Heart left ventricle (tissue), 16 donors: ENCODE measurements at regions not wholly inside any gene's neighbourhood (a gene's known extent, or its start where the extent isn't known, plus 50 kb on each side); places are given as distances from the start of the nearest gene placed in this dataset.

Experiments used
- ATAC-seq, 4 donors: fragments of 200-7000 bp; cut with Tn5 transposase; one replicate each; pipeline ENCODE4 v1.9.1; 2020 to 2022; ENCODE audit warnings: moderate library complexity in 4 of 4, mild to moderate bottlenecking in 3 of 4, moderate number of reproducible peaks in 1 of 4
- DNase-seq, 5 donors: peaks; one replicate each; pipeline ENCODE4 v3.0.0-alpha.2; 2020
- H3K27ac ChIP-seq, 12 donors: fragments of 200-600 bp; sonication (generic) in 4 of 12; one replicate each; pipeline versions ENCODE4 v1.5.0 to v1.8.0; 2016 to 2022; ENCODE audit warnings: mild to moderate bottlenecking in 2 of 12
- H3K27me3 ChIP-seq, 9 donors: fragments of 200-600 bp; sonication (generic) in 2 of 9; one replicate each; pipeline versions ENCODE4 v1.5.1 to v1.8.0; 2016 to 2022; ENCODE audit warnings: mild to moderate bottlenecking in 3 of 9
- H3K36me3 ChIP-seq, 9 donors: fragments of 200-600 bp; sonication (generic) in 2 of 9; one replicate each; pipeline versions ENCODE4 v1.5.0 to v1.8.0; 2018 to 2022; ENCODE audit warnings: mild to moderate bottlenecking in 2 of 9
- H3K4me1 ChIP-seq, 12 donors: fragments of 200-600 bp; sonication (generic) in 4 of 12; one replicate each; pipeline versions ENCODE4 v1.5.0 to v1.8.0; 2016 to 2022; ENCODE audit warnings: mild to moderate bottlenecking in 3 of 12
- H3K4me3 ChIP-seq, 12 donors: fragments of 200-600 bp; sonication (generic) in 4 of 12; one replicate each; pipeline versions ENCODE4 v1.5.0 to v1.8.0; 2017 to 2022; ENCODE audit warnings: mild to moderate bottlenecking in 9 of 12, moderate library complexity in 4 of 12
- H3K9me3 ChIP-seq, 12 donors: fragments of 200-600 bp; sonication (generic) in 4 of 12; one replicate each; pipeline versions ENCODE4 v1.5.0 to v1.8.0; 2016 to 2022; ENCODE audit warnings: mild to moderate bottlenecking in 1 of 12
- POLR2A ChIP-seq, 2 donors: fragments of 450-650 bp; IDR thresholded peaks; one replicate each; pipeline ENCODE4 v1.6.1; 2017; ENCODE audit warnings: antibody characterized with exemption in 2 of 2, mild to moderate bottlenecking in 2 of 2, moderate library complexity in 2 of 2
- WGBS, 4 donors: extraction: QIAGEN DNeasy Blood & Tissue Kit in 2 of 4; methylation state at CpG; one replicate each; pipeline versions ENCODE4 v1.1.5 to v1.1.7; 2013 to 2018; 5-methylcytosine and 5-hydroxymethylcytosine counted together
- intact Hi-C, 10 donors: fragments of 100-400 bp; cut with DNase I; formaldehyde crosslinking; loops; one replicate each; pipeline versions ENCODE4 v1.11.1 to v1.14.2; 2022
- TF ChIP-seq, protein P1 (sequence below), 12 donors: fragments of 200-600 bp; sonication (generic) in 4 of 12; IDR thresholded peaks; one replicate each; pipeline versions ENCODE4 v1.5.0 to v1.8.0; 2018 to 2022; ENCODE audit warnings: antibody characterized with exemption in 12 of 12, mild to moderate bottlenecking in 5 of 12
- donor health status: ischemic (EF 13 %, LVEDD 7.1; RV severe dilation, severe dysfunction).
- donor health status: healthy with polysubstance abuse.
- donor health status: DM: no; HTN: yes; CAD: no.
- donor health status: DM: no; HTN: no; CAD: no.
- donor health status: ischemic (EF 25% LVEDD 6.9; RV normal size, moderate dysfunction).
- donor health status: ischemic (EF 25% LVEDD 5.7; RV mildly dilated, moderate dysfunction).
- donor health status: healthy.
- donor health status: DM: yes; HTN: yes; CAD: no.
- donor health status: ischemic (EF 35%, LVEDD 5.7; RV mildly dilated, moderate dysfunction).
- donor health status: nonischemic (EF 11% LVEDD 7.7; RV severe dilation, severe dysfunction).
- donor health status: DM: yes; HTN: yes; CAD: no.
- donor health status: PGD.
- donor health status: ischemic (EF 29% LVEDD 5.4; RV normal size, mild dysfunction).
- donor health status: nonischemic (EF 23%, LVEDD 6.1; RV moderate dilation, normal function).

GRCh38 chr3:113129168-113129567 is 82.2 kb upstream of the BOC start:
- H3K36me3 ChIP-seq, result no peaks in the 10 kb centered on the region
- intact Hi-C loops, result no loop called here
- no peak overlapping the region for H3K4me3 ChIP-seq
- no peaks in the 10 kb centered on the region for H3K4me1 ChIP-seq
- no peaks in the 10 kb centered on the region for H3K9me3 ChIP-seq
- H3K27me3 ChIP-seq, result no peaks in the 10 kb centered on the region
- 93% methylated on average over 5 of the region's 5 CpGs for WGBS, 4 donors
- ATAC-seq, result no peak
- no peak for DNase-seq
- no peak for TF ChIP-seq POLR2A (IDR thresholded peaks at IDR 0.05)
- TF ChIP-seq, protein P1, sequence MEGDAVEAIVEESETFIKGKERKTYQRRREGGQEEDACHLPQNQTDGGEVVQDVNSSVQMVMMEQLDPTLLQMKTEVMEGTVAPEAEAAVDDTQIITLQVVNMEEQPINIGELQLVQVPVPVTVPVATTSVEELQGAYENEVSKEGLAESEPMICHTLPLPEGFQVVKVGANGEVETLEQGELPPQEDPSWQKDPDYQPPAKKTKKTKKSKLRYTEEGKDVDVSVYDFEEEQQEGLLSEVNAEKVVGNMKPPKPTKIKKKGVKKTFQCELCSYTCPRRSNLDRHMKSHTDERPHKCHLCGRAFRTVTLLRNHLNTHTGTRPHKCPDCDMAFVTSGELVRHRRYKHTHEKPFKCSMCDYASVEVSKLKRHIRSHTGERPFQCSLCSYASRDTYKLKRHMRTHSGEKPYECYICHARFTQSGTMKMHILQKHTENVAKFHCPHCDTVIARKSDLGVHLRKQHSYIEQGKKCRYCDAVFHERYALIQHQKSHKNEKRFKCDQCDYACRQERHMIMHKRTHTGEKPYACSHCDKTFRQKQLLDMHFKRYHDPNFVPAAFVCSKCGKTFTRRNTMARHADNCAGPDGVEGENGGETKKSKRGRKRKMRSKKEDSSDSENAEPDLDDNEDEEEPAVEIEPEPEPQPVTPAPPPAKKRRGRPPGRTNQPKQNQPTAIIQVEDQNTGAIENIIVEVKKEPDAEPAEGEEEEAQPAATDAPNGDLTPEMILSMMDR (IDR thresholded peaks at IDR 0.05), result no peak
- no peak overlapping the region for H3K27ac ChIP-seq

- DNase-seq (no peak), ATAC-seq (no peak)
- TF ChIP-seq, protein P1 (IDR thresholded peaks at IDR 0.05), result peak in 1 of 12 donors; percentile 6
- TF ChIP-seq POLR2A (IDR thresholded peaks at IDR 0.05), result no peak
- intact Hi-C loops, result loop anchor here in 6 of 10 donors (2.0 to 10.0 kb wide), 3 partner anchors 78 to 156 kb away; no protein-coding TSS in a partner anchor
- no peaks in the 10 kb centered on the region for H3K36me3 ChIP-seq
- no peak overlapping the region for H3K4me3 ChIP-seq
- no peaks in the 10 kb centered on the region for H3K27me3 ChIP-seq
- H3K4me1 ChIP-seq, result no peaks in the 10 kb centered on the region
- H3K9me3 ChIP-seq, result peaks cover 0 to 2% (median 0%) of the 10 kb centered on the region in 12 donors
- no peak overlapping the region for H3K27ac ChIP-seq
- 72 to 81% (median 80%) methylated on average over 2 of the region's 2 CpGs for WGBS, 4 donors
Observed at GRCh38 chr3:113132571-113132996, 78.8 kb upstream of the BOC start.

GRCh38 chr3:113133140-113133539 is 78.2 kb upstream of the BOC start:
- peaks cover 0 to 6% (median 0%) of the 10 kb centered on the region in 12 donors for H3K9me3 ChIP-seq
- H3K27ac ChIP-seq, result no peak overlapping the region
- intact Hi-C loops, result loop anchor here in 6 of 10 donors (2.0 to 10.0 kb wide), 3 partner anchors 78 to 156 kb away; no protein-coding TSS in a partner anchor
- TF ChIP-seq POLR2A (IDR thresholded peaks at IDR 0.05), result no peak
- TF ChIP-seq, protein P1 (IDR thresholded peaks at IDR 0.05), result no peak
- ATAC-seq (no peak), DNase-seq (no peak)
- 62 to 72% (median 71%) methylated on average over 3 of the region's 3 CpGs for WGBS, 4 donors
- H3K4me3 ChIP-seq, result no peak overlapping the region
- H3K4me1 ChIP-seq, result no peaks in the 10 kb centered on the region
- no peaks in the 10 kb centered on the region for H3K36me3 ChIP-seq
- no peaks in the 10 kb centered on the region for H3K27me3 ChIP-seq

GRCh38 chr3:113136071-113136470 is 75.3 kb upstream of the BOC start:
- ATAC-seq (peak in 2 of 4 donors; percentile 28 to 31), DNase-seq (no peak)
- no peaks in the 10 kb centered on the region for H3K36me3 ChIP-seq
- WGBS, 4 donors, result 33 to 45% (median 38%) methylated on average over 6 of the region's 6 CpGs
- no peak overlapping the region for H3K27ac ChIP-seq
- TF ChIP-seq, protein P1 (IDR thresholded peaks at IDR 0.05), result peak; percentile 39 to 71 (median 54)
- TF ChIP-seq POLR2A (IDR thresholded peaks at IDR 0.05), result no peak
- H3K4me3 ChIP-seq, result no peak overlapping the region
- no peaks in the 10 kb centered on the region for H3K27me3 ChIP-seq
- H3K4me1 ChIP-seq, result no peaks in the 10 kb centered on the region
- peaks cover 0 to 6% (median 0%) of the 10 kb centered on the region in 12 donors for H3K9me3 ChIP-seq
- intact Hi-C loops, result loop anchor here in 8 of 10 donors (1.0 to 10.0 kb wide), 6 partner anchors 81 to 153 kb away; no protein-coding TSS in a partner anchor
